GM19025 (cell line): ENCODE measurements at regions not wholly inside any gene's neighbourhood (a gene's known extent, or its start where the extent isn't known, plus 50 kb on each side); places are given as distances from the start of the nearest gene placed in this dataset.
"Not testable (repeated sequence)": the region's sequence is repeated elsewhere in the genome, so short reads cannot be mapped to it uniquely, and the experiment has no call there.

Source experiments
- ATAC-seq: cut with Tn5 transposase; IDR thresholded peaks from one replicate; pipeline ENCODE4 v1.9.1; 2021; ENCODE audit warnings: mild to moderate bottlenecking, low read depth, moderate library complexity; ENCODE audit not compliant: unreplicated experiment

- ATAC-seq = no peak
These were observed 311.8 kb downstream of the LNPK start for GRCh38 chr2:175690113-175690837.

GRCh38 chr2:175688243-175688642 is 313.8 kb downstream of the LNPK start:
- ATAC-seq = no peak

GRCh38 chr2:175687465-175687864 is 314.6 kb downstream of the LNPK start:
- ATAC-seq = no peak

- ATAC-seq = no peak
These were observed 316.1 kb downstream of the LNPK start for GRCh38 chr2:175686002-175686401.

GRCh38 chr2:175684466-175684865 is 317.6 kb downstream of the LNPK start:
- ATAC-seq = no peak

GRCh38 chr2:175679728-175680127 is 322.3 kb downstream of the LNPK start:
- ATAC-seq = no peak

GRCh38 chr2:175679231-175679630 is 322.8 kb downstream of the LNPK start:
- no peak for ATAC-seq

GRCh38 chr2:175677880-175678279 is 324.2 kb downstream of the LNPK start:
- no peak for ATAC-seq

GRCh38 chr2:175676813-175677212 is 325.3 kb downstream of the LNPK start:
- ATAC-seq = no peak

- not testable (repeated sequence) for ATAC-seq
These were observed 333.3 kb downstream of the LNPK start for GRCh38 chr2:175668804-175669203.

GRCh38 chr2:175662335-175662734 is 339.7 kb downstream of the LNPK start:
- no peak for ATAC-seq

- no peak for ATAC-seq
These were observed 353.4 kb downstream of the LNPK start for GRCh38 chr2:175648577-175649063.

GRCh38 chr2:175647058-175647457 is 355.0 kb downstream of the LNPK start:
- ATAC-seq = no peak

GRCh38 chr2:175640655-175641054 is 361.4 kb downstream of the LNPK start:
- no peak for ATAC-seq

- ATAC-seq = no peak
These were observed 368.8 kb downstream of the LNPK start for GRCh38 chr2:175633227-175633626.

- ATAC-seq = no peak
These were observed 370.8 kb downstream of the LNPK start for GRCh38 chr2:175631245-175631623.

- ATAC-seq = no peak
These were observed 371.5 kb downstream of the LNPK start for GRCh38 chr2:175630280-175631244.

GRCh38 chr2:175628243-175628642 is 373.8 kb downstream of the LNPK start:
- no peak for ATAC-seq

GRCh38 chr2:175627405-175627804 is 374.7 kb downstream of the LNPK start:
- no peak for ATAC-seq

GRCh38 chr2:175626796-175627195 is 375.3 kb downstream of the LNPK start:
- no peak for ATAC-seq

GRCh38 chr2:175624785-175625184 is 377.3 kb downstream of the LNPK start:
- ATAC-seq = no peak
